K562 (cell line): ENCODE measurements at regions not wholly inside any gene's neighbourhood (a gene's known extent, or its start where the extent isn't known, plus 50 kb on each side); places are given as distances from the start of the nearest gene placed in this dataset.

Experiments
- ATAC-seq: fragments of 200-7000 bp; cut with Tn5 transposase; 3 replicates; pipeline ENCODE4 v1.9.1; 2020; ENCODE audit warnings: moderate library complexity
- BruUV-seq: library from RNA; stranded (reverse); fragments of 400-500 nt; replicated peaks from 2 replicates; lab custom pipeline; 2021; lab: Mats Ljungman, UMichigan
- CTCF ChIA-PET: fragments of 300-600 bp; formaldehyde crosslinking; extraction: SDS; loops from one replicate; lab custom pipeline; 2021; ENCODE audit warnings: low intra/inter-chr PET ratio; lab: Yijun Ruan, JAX
- POLR2A ChIA-PET: fragments of 300-600, 350-650 bp; sonication (Branson Sonifier 250); formaldehyde crosslinking; extraction: SDS; loops from one replicate; lab custom pipeline; 2021; ENCODE audit warnings: antibody characterized with exemption, inconsistent platforms; lab: Yijun Ruan, JAX
- DNase-seq, 4 experiments: peaks; one replicate each; pipeline versions ENCODE4 v3.0.0 to v3.0.0-alpha.2; 2011 to 2018; ENCODE audit warnings: low spot score in 3 of 4, mixed read lengths in 3 of 4; ENCODE audit errors: extremely low read depth in 1 of 4
- FAIRE-seq: peaks from 2 replicates; lab custom pipeline; 2011; peaks lifted over from hg19 to GRCh38; lab: Jason Lieb, UNC
- H2AFZ ChIP-seq: 2 replicates; pipeline ENCODE4 v1.6.0; 2011; ENCODE audit warnings: low read depth, low read length, control low read depth, inconsistent platforms
- H3K27ac ChIP-seq: fragments of 200-600 bp; 3 replicates; pipeline ENCODE4 v1.8.0; 2011; ENCODE audit warnings: low read depth, mild to moderate bottlenecking, control low read depth, inconsistent platforms, low read length, moderate library complexity, mixed read lengths; ENCODE audit errors: extremely low read depth
- H3K27me3 ChIP-seq, 2 experiments: fragments of 300-600 bp in 1 of 2; 2 replicates in 1 of 2; 3 replicates in 1 of 2; pipeline versions ENCODE4 v1.6.0 to v1.8.0; 2011; ENCODE audit warnings: inconsistent platforms in 2 of 2, low read length in 2 of 2, mild to moderate bottlenecking in 1 of 2, mixed read lengths in 1 of 2, moderate library complexity in 1 of 2; ENCODE audit not compliant: control insufficient read depth in 2 of 2, insufficient read depth in 2 of 2
- H3K36me3 ChIP-seq: fragments of 300-600 bp; 3 replicates; pipeline ENCODE4 v1.8.0; 2011; ENCODE audit warnings: mild to moderate bottlenecking, low read length, inconsistent platforms; ENCODE audit not compliant: control insufficient read depth, insufficient read depth
- H3K4me1 ChIP-seq, 2 experiments: fragments of 200-600 bp in 1 of 2; replicated peaks in 1 of 2; 2 replicates in 1 of 2; 3 replicates in 1 of 2; pipeline versions ENCODE4 v1.5.1 to v1.8.0; 2011; ENCODE audit warnings: inconsistent platforms in 2 of 2, low read length in 2 of 2, mild to moderate bottlenecking in 1 of 2, mixed read lengths in 1 of 2, moderate library complexity in 1 of 2; ENCODE audit not compliant: control insufficient read depth in 2 of 2, insufficient read depth in 2 of 2
- H3K4me2 ChIP-seq: 2 replicates; pipeline ENCODE4 v1.6.1; 2011; ENCODE audit warnings: low read length, control low read depth, inconsistent platforms, mixed read lengths; ENCODE audit not compliant: insufficient read depth
- H3K4me3 ChIP-seq: fragments of 200-600 bp; sonication (generic), shearing (Covaris generic); 2 replicates; pipeline ENCODE4 v1.5.1; 2016; ENCODE audit warnings: control low read depth, inconsistent platforms
- H3K79me2 ChIP-seq: fragments of 200-600 bp; 3 replicates; pipeline ENCODE4 v1.8.0; 2011; ENCODE audit warnings: low read length, inconsistent platforms; ENCODE audit not compliant: control insufficient read depth, insufficient read depth
- H3K9ac ChIP-seq, 2 experiments: 2 replicates each; pipeline versions ENCODE4 v1.6.0 to v1.6.1; 2011; ENCODE audit warnings: low read depth in 2 of 2, low read length in 2 of 2, control low read depth in 1 of 2, inconsistent platforms in 1 of 2, mild to moderate bottlenecking in 1 of 2, mixed read lengths in 1 of 2; ENCODE audit not compliant: insufficient read depth in 1 of 2
- H3K9me1 ChIP-seq: one replicate; pipeline ENCODE4 v1.6.0; 2011; ENCODE audit warnings: inconsistent platforms, mild to moderate bottlenecking, low read length, moderate library complexity; ENCODE audit not compliant: control insufficient read depth, insufficient read depth
- H3K9me3 ChIP-seq: replicated peaks from 2 replicates; pipeline ENCODE4 v1.5.1; 2011; ENCODE audit warnings: low read depth, low read length, inconsistent platforms; ENCODE audit not compliant: control insufficient read depth, insufficient read depth
- H4K20me1 ChIP-seq: replicated peaks from 2 replicates; pipeline ENCODE4 v1.6.1; 2011; ENCODE audit warnings: low read length, inconsistent platforms, mixed read lengths; ENCODE audit not compliant: control insufficient read depth, insufficient read depth
- ARID1B ChIP-seq: fragments of 450-650 bp; IDR thresholded peaks from 2 replicates; pipeline ENCODE4 v1.6.1; 2016; ENCODE audit warnings: antibody characterized with exemption, mild to moderate bottlenecking, inconsistent platforms
- BACH1 ChIP-seq: fragments of 200-800 bp; sonication (Bioruptor generic); IDR thresholded peaks from 2 replicates; pipeline ENCODE4 v1.6.1; 2016; ENCODE audit warnings: missing genetic modification characterization, missing compliant biosample characterization
- CCNT2 ChIP-seq: IDR thresholded peaks from 2 replicates; pipeline ENCODE4 v1.6.1; 2011; ENCODE audit warnings: borderline replicate concordance, low read depth, mild to moderate bottlenecking, moderate library complexity, mixed read lengths, low read length; ENCODE audit not compliant: insufficient read length; ENCODE audit errors: extremely low read depth
- CHD4 ChIP-seq: fragments of 200-600 bp; sonication (generic); IDR thresholded peaks from 3 replicates; pipeline ENCODE4 v1.6.1; 2012; ENCODE audit warnings: low read depth, mild to moderate bottlenecking, mixed read lengths, low read length, inconsistent platforms; ENCODE audit not compliant: insufficient read depth, insufficient replicate concordance, poor library complexity, severe bottlenecking
- KLF13 ChIP-seq: fragments of 450-650 bp; IDR thresholded peaks from 2 replicates; pipeline ENCODE4 v1.6.1; 2016; ENCODE audit warnings: missing genetic modification characterization, low read depth, mild to moderate bottlenecking, missing compliant biosample characterization, moderate library complexity, borderline replicate concordance
- SETDB1 ChIP-seq: IDR thresholded peaks from one replicate; pipeline ENCODE4 v1.6.1; 2012; ENCODE audit warnings: low read length, control low read depth, inconsistent platforms
- TOE1 ChIP-seq, 2 experiments: fragments of 450-650 bp in 1 of 2; sonication (generic) in 1 of 2; formaldehyde crosslinking in 1 of 2; IDR thresholded peaks; 2 replicates each; pipeline versions ENCODE4 v1.7.1 to v1.8.0; 2016 to 2022; ENCODE audit warnings: borderline replicate concordance in 2 of 2, mild to moderate bottlenecking in 2 of 2, antibody characterized with exemption in 1 of 2, inconsistent platforms in 1 of 2, low read depth in 1 of 2, missing genetic modification reagents in 1 of 2, moderate library complexity in 1 of 2
- TSC22D4 ChIP-seq: fragments of 450-650 bp; IDR thresholded peaks from 2 replicates; pipeline ENCODE4 v1.6.1; 2016; ENCODE audit warnings: missing genetic modification characterization, missing biosample characterization, control low read depth
- ZKSCAN3 ChIP-seq: fragments of 250-450 bp; sonication (Bioruptor Pico); IDR thresholded peaks from 2 replicates; pipeline ENCODE4 v1.4.0; 2020
- ZNF384 ChIP-seq: IDR thresholded peaks from 2 replicates; pipeline ENCODE4 v1.6.1; 2012; ENCODE audit warnings: low read depth, low read length, improper control_type of control experiment
- ZNF696 ChIP-seq: fragments of 250-450 bp; sonication (Bioruptor Pico); conservative IDR thresholded peaks from 2 replicates; pipeline ENCODE4 v1.4.0; 2020; ENCODE audit warnings: mild to moderate bottlenecking, moderate library complexity
- WGBS: fragments of 100-300 bp; shearing (Covaris generic); methylation state at CpG from one replicate; pipeline ENCODE4 v1.1.6; 2016; ENCODE audit warnings: low coverage, mixed read lengths; ENCODE audit not compliant: insufficient coverage; ENCODE audit errors: missing lambda C conversion rate; 5-methylcytosine and 5-hydroxymethylcytosine counted together
- in situ Hi-C: fragments of 300-500 bp; cut with MboI; formaldehyde crosslinking; loops from 4 replicates; pipeline ENCODE4 v1.15.0; 2018; ENCODE audit warnings: inconsistent platforms, mixed read lengths
- intact Hi-C: fragments of 100-400 bp; cut with micrococcal nuclease; formaldehyde crosslinking; loops from 2 replicates; pipeline ENCODE4 v1.14.2; 2022
- TF ChIP-seq, protein P1 (sequence below): fragments of 450-650 bp; IDR thresholded peaks from 2 replicates; pipeline ENCODE4 v1.6.1; 2017; ENCODE audit warnings: antibody characterized with exemption
- TF ChIP-seq, protein P2 (sequence below): sonication (generic); formaldehyde crosslinking; IDR thresholded peaks from 2 replicates; pipeline ENCODE4 v1.4.0; 2020; ENCODE audit warnings: mild to moderate bottlenecking, missing genetic modification reagents
- TF ChIP-seq, protein P3 (sequence below): fragments of 250-450 bp; sonication (Bioruptor Pico); IDR thresholded peaks from 2 replicates; pipeline ENCODE4 v1.8.0; 2021; ENCODE audit warnings: moderate library complexity, mild to moderate bottlenecking, inconsistent platforms
- TF ChIP-seq, protein P4 (sequence below): fragments of 450-650 bp; formaldehyde crosslinking; IDR thresholded peaks from 2 replicates; pipeline ENCODE4 v1.4.0; 2020; ENCODE audit warnings: mild to moderate bottlenecking, mixed read lengths

DNA sequence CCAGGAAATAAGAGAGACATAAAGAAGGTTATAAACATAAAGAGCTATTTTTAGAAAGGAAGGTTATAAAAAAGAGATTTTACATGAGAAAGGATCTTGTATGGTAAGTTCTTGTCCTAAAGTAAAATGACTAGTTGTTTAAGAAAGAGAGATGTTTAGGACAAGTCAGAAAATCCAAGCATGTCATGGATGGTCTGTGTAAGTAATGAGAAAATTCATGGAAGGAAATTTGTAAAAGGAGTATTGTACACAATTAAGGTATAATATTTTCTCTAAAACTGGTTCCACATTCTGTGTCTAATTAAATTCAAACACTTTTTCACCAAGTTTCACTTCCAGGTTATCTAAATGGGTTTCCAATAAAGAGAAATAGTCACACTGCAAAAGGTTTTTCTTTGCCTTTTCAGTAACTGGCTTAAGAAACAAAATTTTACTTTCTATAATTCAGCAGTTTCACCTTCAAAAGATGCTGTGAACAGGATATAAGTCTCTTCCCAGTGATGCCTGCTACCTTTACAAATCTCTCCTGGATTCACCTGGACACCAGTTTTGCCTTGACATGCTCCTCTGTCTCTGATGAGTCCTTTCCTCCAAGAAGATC lies 455.7 kb downstream of the ZIC1 start (continued):
- no peak for TF ChIP-seq BACH1

DNA sequence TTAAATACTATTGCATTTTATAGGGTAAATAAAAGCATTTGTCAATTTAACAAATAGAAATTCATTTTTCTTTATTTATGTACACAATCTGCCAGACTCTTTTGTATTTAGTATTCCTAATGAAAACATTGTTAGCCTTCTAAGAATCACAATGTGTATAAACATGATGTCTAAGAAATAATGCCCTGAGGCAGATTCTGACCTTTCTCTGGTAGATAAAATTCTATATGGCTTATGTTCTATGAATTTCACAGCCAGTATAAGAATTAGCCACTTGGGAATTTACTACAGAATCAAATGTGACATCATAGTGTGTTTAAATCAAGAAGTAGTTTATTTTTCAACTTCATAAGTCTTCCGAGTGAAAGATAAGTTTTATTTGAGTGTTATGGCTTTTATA lies 457.4 kb downstream of the ZIC1 start:
- Histone ChIP-seq H3K9ac (no peak overlapping the region), H3K79me2 (no peaks in the 10 kb centered on the region), H3K27me3 (no peaks in the 10 kb centered on the region), H3K36me3 (no peaks in the 10 kb centered on the region), H3K9me1 (no peaks in the 10 kb centered on the region), H3K4me3 (no peak overlapping the region), H2AFZ (no peak overlapping the region), H3K9me3 (no peaks in the 10 kb centered on the region; the same call in 1 of the 2 replicates), H3K4me1 (no peaks in the 10 kb centered on the region), H3K27ac (no peak overlapping the region), H4K20me1 (no peaks in the 10 kb centered on the region), H3K4me2 (no peak overlapping the region)
- ChIA-PET POLR2A (no interaction called here), CTCF (no interaction called here)
- in situ Hi-C loops (no loop called here), intact Hi-C loops (no loop called here)
- no TSS peak for BruUV-seq
- FAIRE-seq = no peak
- WGBS = 5% methylated on average over 1 of the region's 1 CpG
- DNase-seq = no peak
- ATAC-seq = no peak
- TF ChIP-seq ZKSCAN3 (CRISPR knock-in tag) = no peak
- TF ChIP-seq KLF13 (tag) = no peak
- TF ChIP-seq ZNF384 = no peak
- TF ChIP-seq ZNF696 (CRISPR knock-in tag) = no peak
- TF ChIP-seq, protein P1, sequence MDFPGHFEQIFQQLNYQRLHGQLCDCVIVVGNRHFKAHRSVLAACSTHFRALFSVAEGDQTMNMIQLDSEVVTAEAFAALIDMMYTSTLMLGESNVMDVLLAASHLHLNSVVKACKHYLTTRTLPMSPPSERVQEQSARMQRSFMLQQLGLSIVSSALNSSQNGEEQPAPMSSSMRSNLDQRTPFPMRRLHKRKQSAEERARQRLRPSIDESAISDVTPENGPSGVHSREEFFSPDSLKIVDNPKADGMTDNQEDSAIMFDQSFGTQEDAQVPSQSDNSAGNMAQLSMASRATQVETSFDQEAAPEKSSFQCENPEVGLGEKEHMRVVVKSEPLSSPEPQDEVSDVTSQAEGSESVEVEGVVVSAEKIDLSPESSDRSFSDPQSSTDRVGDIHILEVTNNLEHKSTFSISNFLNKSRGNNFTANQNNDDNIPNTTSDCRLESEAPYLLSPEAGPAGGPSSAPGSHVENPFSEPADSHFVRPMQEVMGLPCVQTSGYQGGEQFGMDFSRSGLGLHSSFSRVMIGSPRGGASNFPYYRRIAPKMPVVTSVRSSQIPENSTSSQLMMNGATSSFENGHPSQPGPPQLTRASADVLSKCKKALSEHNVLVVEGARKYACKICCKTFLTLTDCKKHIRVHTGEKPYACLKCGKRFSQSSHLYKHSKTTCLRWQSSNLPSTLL = no peak
- TF ChIP-seq ARID1B = no peak
- TF ChIP-seq SETDB1 = no peak
- TF ChIP-seq CCNT2 = no peak
- TF ChIP-seq, protein P2, sequence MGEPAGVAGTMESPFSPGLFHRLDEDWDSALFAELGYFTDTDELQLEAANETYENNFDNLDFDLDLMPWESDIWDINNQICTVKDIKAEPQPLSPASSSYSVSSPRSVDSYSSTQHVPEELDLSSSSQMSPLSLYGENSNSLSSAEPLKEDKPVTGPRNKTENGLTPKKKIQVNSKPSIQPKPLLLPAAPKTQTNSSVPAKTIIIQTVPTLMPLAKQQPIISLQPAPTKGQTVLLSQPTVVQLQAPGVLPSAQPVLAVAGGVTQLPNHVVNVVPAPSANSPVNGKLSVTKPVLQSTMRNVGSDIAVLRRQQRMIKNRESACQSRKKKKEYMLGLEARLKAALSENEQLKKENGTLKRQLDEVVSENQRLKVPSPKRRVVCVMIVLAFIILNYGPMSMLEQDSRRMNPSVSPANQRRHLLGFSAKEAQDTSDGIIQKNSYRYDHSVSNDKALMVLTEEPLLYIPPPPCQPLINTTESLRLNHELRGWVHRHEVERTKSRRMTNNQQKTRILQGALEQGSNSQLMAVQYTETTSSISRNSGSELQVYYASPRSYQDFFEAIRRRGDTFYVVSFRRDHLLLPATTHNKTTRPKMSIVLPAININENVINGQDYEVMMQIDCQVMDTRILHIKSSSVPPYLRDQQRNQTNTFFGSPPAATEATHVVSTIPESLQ (CRISPR knock-in tag) = no peak
- no peak for TF ChIP-seq CHD4
- TF ChIP-seq, protein P3, sequence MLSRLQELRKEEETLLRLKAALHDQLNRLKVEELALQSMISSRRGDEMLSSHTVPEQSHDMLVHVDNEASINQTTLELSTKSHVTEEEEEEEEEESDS = no peak
- TF ChIP-seq TSC22D4 (tag) = no peak
- TF ChIP-seq, protein P4, sequence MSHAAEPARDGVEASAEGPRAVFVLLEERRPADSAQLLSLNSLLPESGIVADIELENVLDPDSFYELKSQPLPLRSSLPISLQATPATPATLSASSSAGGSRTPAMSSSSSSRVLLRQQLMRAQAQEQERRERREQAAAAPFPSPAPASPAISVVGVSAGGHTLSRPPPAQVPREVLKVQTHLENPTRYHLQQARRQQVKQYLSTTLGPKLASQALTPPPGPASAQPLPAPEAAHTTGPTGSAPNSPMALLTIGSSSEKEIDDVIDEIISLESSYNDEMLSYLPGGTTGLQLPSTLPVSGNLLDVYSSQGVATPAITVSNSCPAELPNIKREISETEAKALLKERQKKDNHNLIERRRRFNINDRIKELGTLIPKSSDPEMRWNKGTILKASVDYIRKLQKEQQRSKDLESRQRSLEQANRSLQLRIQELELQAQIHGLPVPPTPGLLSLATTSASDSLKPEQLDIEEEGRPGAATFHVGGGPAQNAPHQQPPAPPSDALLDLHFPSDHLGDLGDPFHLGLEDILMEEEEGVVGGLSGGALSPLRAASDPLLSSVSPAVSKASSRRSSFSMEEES = no peak
- no peak for TF ChIP-seq TOE1 (IDR thresholded peaks at IDR 0.05; ENCODE audit: borderline replicate concordance)
- no peak for TF ChIP-seq TOE1 (CRISPR knock-in tag; IDR thresholded peaks at IDR 0.05; ENCODE audit: borderline replicate concordance, low read depth)
